Thyroid gland (tissue), 4 donors: ENCODE measurements at regions not wholly inside any gene's neighbourhood (a gene's known extent, or its start where the extent isn't known, plus 50 kb on each side); places are given as distances from the start of the nearest gene placed in this dataset.
A peak's percentile ranks its signal among the peaks of the same experiment; 100 is the strongest.

Source experiments
- DNase-seq, 2 donors: peaks; one replicate each; pipeline ENCODE4 v3.0.0-alpha.2; 2019
- H3K27ac ChIP-seq, 3 donors: fragments of 200-600 bp; sonication (generic); 1 replicate in 2 of 3; 2 replicates in 1 of 3; pipeline ENCODE4 v1.5.1; 2016 to 2019; ENCODE audit warnings: mild to moderate bottlenecking in 1 of 3, moderate library complexity in 1 of 3
- H3K27me3 ChIP-seq: fragments of 200-600 bp; sonication (generic); one replicate; pipeline ENCODE4 v1.5.1; 2019
- H3K36me3 ChIP-seq, 2 donors: fragments of 200-600 bp; sonication (generic); one replicate each; pipeline ENCODE4 v1.5.1; 2016 to 2019
- H3K4me1 ChIP-seq, 2 donors: fragments of 200-600 bp; sonication (generic); one replicate each; pipeline ENCODE4 v1.5.1; 2017 to 2019
- H3K4me3 ChIP-seq, 3 donors: fragments of 200-600 bp; sonication (generic); replicated peaks in 1 of 3; 1 replicate in 2 of 3; 2 replicates in 1 of 3; pipeline ENCODE4 v1.5.1; 2016; ENCODE audit warnings: mild to moderate bottlenecking in 1 of 3
- H3K9me3 ChIP-seq: fragments of 200-600 bp; sonication (generic); one replicate; pipeline ENCODE4 v1.5.1; 2017
- CTCF ChIP-seq, 6 experiments: fragments of 200-600 bp in 3 of 6; fragments of 450-650 bp in 3 of 6; sonication (generic) in 3 of 6; IDR thresholded peaks; one replicate each; pipeline ENCODE4 v1.5.1; 2016 to 2019; ENCODE audit warnings: antibody characterized with exemption in 6 of 6, mild to moderate bottlenecking in 2 of 6, inconsistent platforms in 1 of 6, moderate library complexity in 1 of 6
- POLR2A ChIP-seq, 2 donors: fragments of 450-650 bp; IDR thresholded peaks; one replicate each; pipeline ENCODE4 v1.6.1; 2017; ENCODE audit warnings: antibody characterized with exemption in 2 of 2, mild to moderate bottlenecking in 2 of 2, moderate library complexity in 1 of 2
- WGBS, 2 donors: methylation state at CpG; one replicate each; pipeline ENCODE4 v1.1.5; 2017; 5-methylcytosine and 5-hydroxymethylcytosine counted together
- intact Hi-C: fragments of 100-400 bp; cut with DNase I; formaldehyde crosslinking; loops from one replicate; pipeline ENCODE4 v1.15.1; 2023

- peak in 1 of 2 donors; percentile 20 for DNase-seq
- Histone ChIP-seq H3K4me1 (no peaks in the 10 kb centered on the region), H3K9me3 (no peaks in the 10 kb centered on the region), H3K27ac (no peak overlapping the region), H3K4me3 (no peak overlapping the region), H3K27me3 (no peaks in the 10 kb centered on the region), H3K36me3 (no peaks in the 10 kb centered on the region)
- intact Hi-C loops = no loop called here
- WGBS, 2 donors = 39 to 54% methylated on average over 8 of the region's 8 CpGs
- no peak for TF ChIP-seq CTCF (IDR thresholded peaks at IDR 0.05)
- no peak for TF ChIP-seq POLR2A (IDR thresholded peaks at IDR 0.05)
Observed at GRCh38 chr1:18001725-18002124, 105.9 kb upstream of the IGSF21 start.

DNA sequence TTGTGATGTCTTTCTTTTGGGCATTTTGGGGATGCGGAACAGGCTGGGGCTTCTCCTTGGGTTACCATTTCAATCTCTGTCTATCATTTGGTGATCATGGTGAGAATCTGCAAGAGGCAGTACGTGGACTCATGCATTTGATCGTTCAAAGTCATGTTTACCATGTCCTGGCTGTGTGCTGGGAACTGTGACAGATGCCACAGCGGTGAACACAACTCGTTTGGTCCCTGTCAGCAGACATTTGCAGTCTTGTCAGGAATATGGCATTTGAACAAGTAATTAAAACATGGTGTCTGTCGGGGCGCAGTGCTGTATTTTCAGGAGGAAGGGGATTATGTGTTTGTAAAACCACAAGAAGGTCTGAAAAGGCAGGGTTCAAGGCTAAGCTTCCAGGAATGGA is 103.3 kb upstream of the IGSF21 start:
- Histone ChIP-seq H3K4me1 (no peaks in the 10 kb centered on the region), H3K9me3 (no peaks in the 10 kb centered on the region)

GRCh38 chr1:18005238-18005637 is 102.4 kb upstream of the IGSF21 start:
- Histone ChIP-seq H3K36me3 (no peaks in the 10 kb centered on the region), H3K4me1 (no peaks in the 10 kb centered on the region), H3K9me3 (no peaks in the 10 kb centered on the region), H3K4me3 (no peak overlapping the region), H3K27ac (no peak overlapping the region), H3K27me3 (no peaks in the 10 kb centered on the region)
- no peak for TF ChIP-seq CTCF (IDR thresholded peaks at IDR 0.05)
- no peak for TF ChIP-seq POLR2A (IDR thresholded peaks at IDR 0.05)
- DNase-seq = no peak
- 75 to 77% methylated on average over 2 of the region's 2 CpGs for WGBS, 2 donors
- intact Hi-C loops = no loop called here

More for the DNA sequence above, 103.3 kb upstream of the IGSF21 start:
- Histone ChIP-seq H3K36me3 (no peaks in the 10 kb centered on the region), H3K4me3 (no peak overlapping the region), H3K27me3 (no peaks in the 10 kb centered on the region), H3K27ac (no peak overlapping the region)
- TF ChIP-seq CTCF (IDR thresholded peaks at IDR 0.05) = no peak
- intact Hi-C loops = no loop called here
- DNase-seq = no peak
- WGBS, 2 donors = 73 to 79% methylated on average over 7 of the region's 7 CpGs

GRCh38 chr1:18007391-18008041 is 100.1 kb upstream of the IGSF21 start:
- intact Hi-C loops = no loop called here
- TF ChIP-seq POLR2A (IDR thresholded peaks at IDR 0.05) (no peak), CTCF (IDR thresholded peaks at IDR 0.05) (no peak)
- Histone ChIP-seq H3K27ac (no peak overlapping the region), H3K4me3 (no peak overlapping the region), H3K9me3 (no peaks in the 10 kb centered on the region), H3K4me1 (no peaks in the 10 kb centered on the region), H3K36me3 (no peaks in the 10 kb centered on the region), H3K27me3 (no peaks in the 10 kb centered on the region)
- no peak for DNase-seq
- 50 to 60% methylated on average over 8 to 9 of the region's 14 CpGs for WGBS, 2 donors

DNA sequence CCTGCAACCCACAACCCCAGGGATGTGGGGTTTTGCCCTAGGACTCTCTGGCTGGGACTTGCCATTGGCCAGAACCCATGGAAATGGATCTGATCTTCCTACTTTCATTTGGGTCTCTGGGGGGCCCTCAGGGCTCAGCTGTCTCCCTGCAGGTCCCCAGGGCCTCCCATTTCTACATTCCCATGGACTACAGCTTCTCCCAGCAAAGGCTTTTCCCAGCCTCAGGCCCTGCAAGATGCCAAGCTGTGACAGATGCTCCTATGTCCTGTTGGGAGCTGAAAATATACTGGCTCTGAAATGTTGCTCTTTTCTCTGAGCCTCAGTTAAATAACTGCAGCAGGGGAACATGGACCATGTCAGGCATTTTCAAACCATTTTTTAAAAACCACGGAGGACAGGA is 99.5 kb upstream of the IGSF21 start:
- intact Hi-C loops = no loop called here

More for the DNA sequence above, 99.5 kb upstream of the IGSF21 start:
- DNase-seq = no peak
- Histone ChIP-seq H3K27me3 (no peaks in the 10 kb centered on the region), H3K9me3 (no peaks in the 10 kb centered on the region), H3K4me3 (no peak overlapping the region), H3K4me1 (no peaks in the 10 kb centered on the region), H3K27ac (no peak overlapping the region), H3K36me3 (no peaks in the 10 kb centered on the region)
- TF ChIP-seq POLR2A (IDR thresholded peaks at IDR 0.05) (no peak), CTCF (IDR thresholded peaks at IDR 0.05) (no peak)
- 77 to 83% methylated on average over 1 of the region's 1 CpG for WGBS, 2 donors
